Breast epithelium (tissue), 3 donors: ENCODE measurements at regions not wholly inside any gene's neighbourhood (a gene's known extent, or its start where the extent isn't known, plus 50 kb on each side); places are given as distances from the start of the nearest gene placed in this dataset.

Experiments
- CTCF ChIP-seq, 3 donors: fragments of 450-650 bp; IDR thresholded peaks; one replicate each; pipeline ENCODE4 v1.5.1; 2016 to 2017; ENCODE audit warnings: antibody characterized with exemption in 3 of 3, mild to moderate bottlenecking in 3 of 3, moderate library complexity in 3 of 3
- POLR2A ChIP-seq: fragments of 450-650 bp; IDR thresholded peaks from one replicate; pipeline ENCODE4 v1.6.1; 2016; ENCODE audit warnings: antibody characterized with exemption, mild to moderate bottlenecking, moderate library complexity
- POLR2AphosphoS5 ChIP-seq, 3 donors: sonication (generic); formaldehyde crosslinking; IDR thresholded peaks; one replicate each; pipeline ENCODE4 v1.6.1; 2017; ENCODE audit warnings: antibody characterized with exemption in 3 of 3

DNA sequence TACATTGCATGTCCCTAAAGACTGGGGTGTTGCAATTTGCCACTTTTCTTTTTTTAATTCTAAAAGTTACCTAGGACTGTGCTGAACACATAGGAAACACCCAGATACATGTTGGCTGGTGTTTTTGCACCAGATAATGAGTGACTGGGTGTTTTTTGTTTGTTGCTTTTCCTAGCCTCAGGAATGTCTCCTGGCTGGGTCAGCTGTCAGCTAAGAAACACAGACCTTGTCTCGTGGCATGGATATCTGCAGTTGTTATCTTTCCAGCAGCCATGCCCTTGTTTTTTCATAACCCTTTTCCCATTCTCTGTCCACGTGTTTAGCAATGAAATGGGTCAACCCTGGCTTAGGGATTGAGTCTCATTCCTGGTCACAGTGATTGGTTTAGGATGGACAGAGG lies 433.9 kb upstream of the ZMIZ1 start:
- TF ChIP-seq CTCF (IDR thresholded peaks at IDR 0.05) (no peak), POLR2AphosphoS5 (IDR thresholded peaks at IDR 0.05) (no peak), POLR2A (no peak)
